AG08395 (cell line): ENCODE measurements at regions not wholly inside any gene's neighbourhood (a gene's known extent, or its start where the extent isn't known, plus 50 kb on each side); places are given as distances from the start of the nearest gene placed in this dataset.
"Not testable (repeated sequence)": the region's sequence is repeated elsewhere in the genome, so short reads cannot be mapped to it uniquely, and the experiment has no call there.

Source experiments
- DNase-seq: peaks from one replicate; pipeline ENCODE4 v3.0.0; 2012; ENCODE audit warnings: mixed read lengths, low spot score

DNA sequence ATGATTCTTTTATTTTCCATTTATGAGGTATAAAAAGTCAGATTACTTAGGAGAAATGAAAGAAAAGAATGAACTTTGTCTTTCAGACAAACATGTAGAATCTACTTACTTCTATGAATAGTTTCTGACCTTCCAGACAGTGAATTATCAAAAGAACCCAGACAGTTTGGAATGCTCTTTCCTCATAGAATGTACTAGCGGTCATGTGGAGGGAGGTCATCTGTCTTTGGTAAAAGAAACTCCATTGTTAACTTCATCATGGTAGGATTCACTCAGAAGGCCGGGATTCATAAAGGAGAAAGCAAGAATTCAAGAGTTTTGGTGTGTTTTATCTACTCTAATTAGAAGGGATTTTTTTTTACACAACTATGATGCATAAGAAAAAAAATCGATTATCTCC, 144.8 kb upstream of the ZNF804B start:
- DNase-seq: no peak

DNA sequence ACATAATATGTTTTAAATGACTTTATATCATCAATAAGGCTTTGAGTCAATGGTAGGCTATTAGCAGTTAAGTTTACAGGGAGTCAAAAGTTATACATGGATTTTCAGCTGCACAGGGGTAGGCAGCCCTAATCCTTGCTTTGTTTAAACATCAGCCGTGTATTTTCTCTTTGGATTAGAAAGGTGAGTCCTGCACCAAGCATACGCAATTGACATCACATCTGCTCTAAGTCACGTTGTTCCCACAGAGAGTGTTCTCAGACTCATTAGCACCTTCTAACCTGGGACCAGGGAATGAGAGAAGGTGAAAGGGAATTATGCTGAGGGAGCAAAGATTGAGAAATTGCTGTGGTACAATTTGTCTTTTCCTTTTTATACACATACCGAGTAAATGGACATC, 148.6 kb upstream of the ZNF804B start:
- no peak for DNase-seq

DNA sequence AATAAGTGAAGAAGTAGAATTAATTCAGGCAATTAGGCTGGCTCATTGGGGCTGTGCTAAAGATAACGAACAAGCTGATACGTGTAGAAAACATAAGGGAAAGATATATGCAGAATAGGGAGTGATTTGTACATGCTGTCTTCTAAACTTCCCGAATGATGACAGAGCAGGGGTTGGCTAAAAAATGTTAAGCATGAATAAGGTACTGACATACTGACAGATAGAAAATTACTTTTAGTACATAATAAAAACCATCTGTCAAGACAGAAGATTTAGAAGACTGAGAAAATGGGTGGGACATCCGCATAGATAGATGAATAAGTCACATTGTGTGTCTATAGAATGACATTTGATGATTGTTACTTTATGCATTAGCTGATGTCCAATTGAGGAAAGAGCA, 158.8 kb upstream of the ZNF804B start:
- no peak for DNase-seq

DNA sequence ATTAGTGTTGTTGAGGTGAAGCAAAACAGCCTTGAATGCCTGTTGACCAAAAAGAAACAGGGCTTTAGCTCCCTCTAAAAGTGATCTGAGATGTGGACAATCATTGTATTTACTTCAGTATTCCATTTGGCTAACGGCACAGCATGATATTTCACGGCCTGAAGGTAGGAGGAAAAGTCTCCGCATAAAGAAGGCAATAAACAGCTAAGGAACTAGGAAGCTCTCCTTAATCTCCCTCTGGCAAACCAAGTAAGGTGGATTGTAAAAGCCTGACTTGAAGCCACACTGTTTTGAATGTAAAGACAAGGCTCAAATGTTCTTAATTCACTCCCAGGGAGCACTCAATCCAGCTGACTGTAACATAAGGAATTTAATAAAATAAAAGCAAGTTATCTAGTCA, 160.0 kb upstream of the ZNF804B start:
- no peak for DNase-seq

DNA sequence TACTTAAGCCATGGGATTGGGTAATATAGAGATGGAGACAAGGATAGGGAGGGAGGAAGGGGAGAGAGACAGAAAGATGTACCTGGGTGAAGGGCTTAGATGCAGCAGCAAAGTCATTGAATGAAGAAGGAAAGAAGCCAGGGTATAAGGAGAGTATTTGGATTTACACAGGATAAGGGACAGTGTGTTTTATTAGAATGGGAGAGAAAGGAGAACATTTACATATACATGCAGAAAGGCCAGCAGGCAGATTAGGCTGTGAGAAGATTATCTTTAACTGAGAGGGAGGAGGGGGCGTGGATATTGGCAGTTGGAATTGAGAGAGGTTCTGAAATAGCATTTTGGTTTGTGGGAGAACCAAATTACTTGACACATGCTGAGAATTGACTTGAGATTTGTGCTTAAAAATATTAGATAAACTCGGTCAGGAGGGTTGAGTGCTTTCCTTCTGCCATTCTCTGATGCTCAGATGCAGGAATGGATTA, 161.5 kb upstream of the ZNF804B start:
- no peak for DNase-seq

DNA sequence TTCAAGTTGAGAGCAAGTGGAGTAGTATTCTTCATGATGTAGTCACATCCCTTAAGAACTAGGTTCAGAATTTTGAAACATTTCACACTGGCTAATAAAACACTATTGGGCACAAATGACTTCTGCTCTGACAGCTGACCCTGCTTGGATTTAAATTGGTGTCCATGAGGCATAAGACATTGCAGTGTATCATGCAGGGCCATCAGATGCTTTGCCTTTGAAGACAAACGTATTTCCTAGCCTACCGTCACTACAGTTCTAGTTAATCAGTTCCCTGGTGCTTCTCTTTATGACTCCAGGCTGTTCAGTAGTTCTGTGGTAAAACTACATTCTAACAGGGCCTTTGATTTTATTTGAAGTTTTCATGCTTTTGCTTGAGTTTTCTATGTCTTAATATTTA, 168.5 kb upstream of the ZNF804B start:
- no peak for DNase-seq

DNA sequence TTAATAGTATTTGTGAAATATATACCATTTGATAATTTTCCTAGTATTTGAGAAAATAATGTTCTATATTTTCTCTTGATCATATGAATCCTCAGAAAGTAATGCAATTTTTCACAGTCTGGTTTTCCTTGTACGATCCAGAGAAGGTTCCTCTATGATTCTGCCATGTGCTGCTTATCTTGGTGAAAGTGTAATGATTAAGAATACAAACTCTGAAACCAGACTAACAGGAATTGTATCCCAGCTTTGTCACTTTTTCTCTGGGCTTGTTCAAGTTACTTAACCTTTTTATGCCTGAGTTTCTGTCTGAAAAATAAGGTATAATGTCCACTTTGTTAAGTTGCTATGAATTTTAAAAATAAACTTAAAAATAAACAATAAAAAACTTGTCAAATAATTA, 169.6 kb upstream of the ZNF804B start:
- no peak for DNase-seq

DNA sequence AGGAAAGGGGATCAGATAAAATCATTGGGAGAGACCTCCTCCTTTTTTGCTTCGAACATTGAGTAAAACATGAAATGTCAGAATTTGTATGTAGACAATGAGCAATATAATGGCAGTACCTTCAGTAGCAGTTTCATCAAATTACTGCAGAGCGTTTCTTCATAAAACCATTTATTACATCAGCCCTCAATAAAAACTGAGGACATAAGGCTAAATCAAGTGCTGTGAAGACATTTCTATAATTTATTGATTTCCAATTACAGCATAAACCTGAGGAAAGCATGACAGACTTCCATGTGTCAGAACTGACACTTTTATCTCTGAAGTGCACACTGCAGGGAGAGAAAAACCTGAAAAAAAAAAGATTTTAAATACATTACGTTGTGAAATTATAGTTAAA, 172.6 kb upstream of the ZNF804B start:
- DNase-seq: no peak

DNA sequence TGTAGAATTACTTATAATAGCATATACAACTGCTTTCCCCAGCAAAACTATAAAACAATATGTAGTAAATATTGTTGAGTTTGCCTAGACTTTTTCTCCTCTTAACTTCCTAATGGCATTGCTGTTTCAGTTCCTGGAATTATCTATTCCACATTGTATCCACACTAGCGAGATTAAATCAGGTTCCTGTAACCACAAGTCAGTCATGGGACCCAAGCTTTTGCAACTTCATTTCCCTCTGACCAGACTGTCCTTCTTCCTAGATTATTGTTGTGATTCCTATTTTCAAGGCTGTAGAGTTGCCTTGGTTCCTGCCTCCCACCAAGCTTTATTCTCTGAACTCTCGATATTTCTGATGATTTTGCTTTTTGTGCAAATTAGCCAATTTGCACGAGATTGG, 173.3 kb upstream of the ZNF804B start:
- no peak for DNase-seq

DNA sequence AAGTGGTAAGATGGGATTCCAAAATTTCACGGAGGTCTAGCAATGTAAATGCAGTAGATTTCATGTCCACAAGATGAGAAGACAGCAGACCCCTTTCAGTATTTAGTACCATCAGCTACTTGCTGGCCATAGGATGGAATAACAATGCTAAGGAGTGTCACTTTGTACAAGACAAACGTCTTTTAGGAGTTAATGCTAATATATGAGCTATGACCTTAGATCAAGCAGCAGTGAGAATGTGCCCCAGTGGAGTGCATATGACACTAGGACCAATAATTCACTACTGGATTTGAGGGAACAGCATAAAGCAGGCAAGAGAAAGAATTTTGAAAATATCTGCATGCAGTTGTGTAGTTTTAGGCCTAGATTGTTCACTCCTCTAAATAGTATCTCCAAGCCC, 182.8 kb upstream of the ZNF804B start:
- DNase-seq: no peak

DNA sequence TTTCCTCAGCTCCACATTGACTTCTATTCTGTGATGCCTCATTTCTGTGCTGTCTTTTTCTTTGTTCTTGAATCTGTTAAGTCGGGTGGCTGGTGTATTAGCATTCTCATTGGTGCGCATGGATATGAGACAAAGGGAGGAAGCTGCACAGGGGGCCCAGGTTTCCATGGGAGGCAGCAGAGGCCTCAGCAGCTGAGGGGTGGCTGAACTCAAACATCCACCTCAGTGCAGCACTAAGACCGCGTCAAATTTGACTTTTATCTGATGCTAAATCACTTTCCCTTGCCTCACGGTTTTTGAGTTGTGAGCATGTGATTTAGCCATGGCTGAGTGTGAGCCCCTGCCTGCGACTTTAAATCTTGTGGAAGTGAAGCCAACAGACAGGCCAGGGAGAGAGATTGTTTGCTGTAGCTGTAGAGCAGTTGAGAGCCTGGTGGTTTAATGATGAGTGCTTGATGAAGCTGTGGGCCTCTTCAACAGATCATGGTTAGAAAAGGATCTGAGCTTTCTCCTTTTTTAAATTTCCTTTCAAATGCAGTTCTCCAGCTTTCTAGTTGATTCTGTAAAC, 193.3 kb upstream of the ZNF804B start:
- no peak for DNase-seq

DNA sequence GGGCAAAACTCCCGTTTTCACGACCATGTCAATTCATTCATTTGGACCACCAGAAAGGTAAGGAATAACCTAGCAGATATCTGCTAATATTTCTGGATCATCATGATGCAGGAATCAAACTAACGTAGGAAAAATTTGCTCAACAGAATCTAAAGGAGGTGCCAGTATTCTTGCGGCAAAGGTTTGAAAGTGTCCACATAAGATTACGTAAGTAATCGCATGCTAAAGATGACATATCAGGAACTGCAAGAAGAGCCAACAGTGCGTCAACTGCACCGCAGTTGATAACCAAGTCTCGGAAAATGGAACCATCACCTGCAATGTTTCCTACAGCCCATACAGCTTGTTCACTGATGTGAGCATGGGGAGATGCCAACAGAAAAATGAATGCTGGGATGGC, 194.1 kb upstream of the ZNF804B start:
- no peak for DNase-seq

DNA sequence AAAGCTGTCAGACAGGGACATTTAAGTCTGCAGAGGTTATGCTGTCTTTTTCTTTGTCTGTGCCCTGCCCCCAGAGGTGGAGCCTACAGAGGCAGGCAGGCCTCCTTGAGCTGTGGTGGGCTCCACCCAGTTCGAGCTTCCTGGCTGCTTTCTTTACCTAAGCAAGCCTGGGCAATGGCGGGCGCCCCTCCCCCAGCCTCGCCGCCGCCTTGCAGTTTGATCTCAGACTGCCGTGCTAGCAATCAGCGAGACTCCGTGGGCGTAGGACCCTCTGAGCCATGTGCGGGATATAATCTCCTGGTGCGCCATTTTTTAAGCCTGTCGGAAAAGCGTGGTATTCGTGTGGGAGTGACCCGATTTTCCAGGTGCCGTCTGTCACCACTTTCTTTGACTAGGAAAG, 203.1 kb upstream of the ZNF804B start:
- DNase-seq: not testable (repeated sequence)

DNA sequence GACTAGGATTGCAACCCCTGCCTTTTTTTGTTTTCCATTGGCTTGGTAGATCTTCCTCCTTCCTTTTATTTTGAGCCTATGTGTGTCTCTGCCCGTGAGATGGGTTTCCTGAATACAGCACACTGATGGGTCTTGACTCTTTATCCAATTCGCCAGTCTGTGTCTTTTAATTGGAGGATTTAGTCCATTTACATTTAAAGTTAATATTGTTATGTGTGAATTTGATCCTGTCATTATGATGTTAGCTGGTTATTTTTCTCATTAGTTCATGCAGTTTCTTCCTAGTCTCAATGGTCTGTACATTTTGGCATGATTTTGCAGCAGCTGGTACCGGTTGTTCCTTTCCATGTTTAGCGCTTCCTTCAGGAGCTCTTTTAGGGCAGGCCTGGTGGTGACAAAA, 204.7 kb upstream of the ZNF804B start:
- DNase-seq: not testable (repeated sequence)

DNA sequence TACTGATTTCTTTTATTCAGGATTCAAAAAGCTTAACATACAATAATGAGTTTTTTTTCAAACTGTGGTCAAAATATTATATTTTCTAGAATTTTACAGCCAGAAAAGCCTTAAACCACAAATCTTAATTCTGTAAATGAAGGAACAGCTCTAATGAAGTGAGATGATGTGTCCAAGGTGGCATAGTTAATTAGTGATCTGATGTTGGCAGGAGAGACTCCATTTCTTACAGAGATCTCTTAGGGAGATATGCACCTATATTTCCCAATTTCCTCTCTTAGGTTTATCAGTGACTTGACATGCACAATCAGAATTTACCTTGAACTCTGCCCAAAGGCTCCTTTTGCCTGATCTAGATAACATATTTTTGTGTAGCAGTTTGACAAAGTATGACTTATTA, 211.1 kb upstream of the ZNF804B start:
- no peak for DNase-seq

DNA sequence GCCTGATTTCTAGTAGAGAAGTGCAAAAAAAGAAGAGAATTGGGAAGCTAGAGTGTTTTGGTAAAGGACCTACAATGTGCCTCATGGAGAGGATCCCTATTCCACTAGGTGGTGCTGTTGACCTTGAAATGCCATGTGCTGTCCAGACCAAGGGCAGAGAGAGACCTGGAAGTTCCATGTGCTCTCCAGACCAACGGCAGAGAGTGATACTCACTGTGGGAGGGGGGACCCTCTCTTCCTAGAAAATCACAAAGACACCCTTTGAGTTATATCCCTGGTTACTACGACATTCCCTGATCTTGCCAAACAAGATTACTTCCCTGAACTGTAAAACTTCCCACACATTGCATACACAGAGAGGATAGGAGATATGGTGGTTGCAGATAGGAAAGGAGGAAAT, 212.7 kb upstream of the ZNF804B start:
- peak; percentile 3 for DNase-seq

DNA sequence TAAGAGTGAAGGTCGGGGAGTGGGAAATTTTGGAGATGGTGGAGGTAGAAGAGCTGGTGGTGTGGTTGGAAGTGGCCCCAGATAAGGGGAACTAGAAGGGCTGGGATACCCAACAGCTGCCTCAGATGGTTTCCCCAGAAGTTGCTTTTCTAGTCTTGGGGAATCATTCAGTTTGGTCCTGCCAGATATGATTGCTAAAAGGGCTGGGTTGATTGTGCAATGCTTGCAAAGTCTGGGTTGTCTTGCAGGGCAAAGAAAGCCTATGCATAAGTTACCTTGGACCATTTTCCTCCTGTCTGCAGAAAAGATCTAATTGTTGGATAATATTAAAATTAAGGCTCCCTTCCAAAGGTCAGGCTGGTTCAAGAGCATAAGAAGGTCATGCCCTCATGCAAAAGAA, 213.8 kb upstream of the ZNF804B start:
- no peak for DNase-seq

DNA sequence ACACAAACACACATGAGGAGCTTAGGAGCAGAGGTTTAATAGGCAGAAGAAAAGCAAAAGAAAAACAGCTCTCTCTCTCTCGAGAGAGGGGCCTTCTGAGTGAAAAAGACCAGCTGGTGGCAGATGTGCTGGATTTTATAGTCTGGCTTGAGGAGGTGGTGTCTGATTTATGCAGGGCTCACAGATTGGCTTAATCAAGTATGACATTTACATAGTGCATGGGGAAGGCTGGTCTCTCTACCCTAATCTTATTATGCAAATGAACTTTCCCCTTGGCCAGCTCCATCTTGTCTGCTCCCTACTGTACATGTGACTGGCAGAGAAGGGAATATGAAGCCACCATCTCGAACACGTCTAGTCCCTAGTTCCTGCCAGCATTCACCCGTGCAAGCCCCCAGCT, 219.5 kb upstream of the ZNF804B start:
- DNase-seq: no peak

DNA sequence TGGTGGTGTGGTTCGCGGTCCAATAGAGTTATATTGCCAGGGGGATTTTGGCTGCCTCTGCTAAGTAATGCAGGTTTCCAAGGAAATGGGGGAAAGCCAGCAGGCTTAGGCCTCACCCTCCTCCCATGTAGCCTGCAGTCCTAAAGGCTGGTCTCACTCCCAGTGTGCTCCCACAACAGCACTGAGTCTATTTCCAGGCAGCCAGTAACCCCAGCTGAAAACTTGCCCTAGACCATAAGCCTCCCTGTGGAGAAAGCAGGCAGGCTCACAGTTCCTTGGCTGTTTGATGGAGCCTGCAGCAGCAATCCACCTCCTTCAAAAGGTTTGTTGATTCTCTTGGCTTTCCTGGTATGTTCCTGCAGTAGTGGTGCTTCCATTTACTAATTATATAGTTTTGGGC, 220.0 kb upstream of the ZNF804B start:
- DNase-seq: no peak

DNA sequence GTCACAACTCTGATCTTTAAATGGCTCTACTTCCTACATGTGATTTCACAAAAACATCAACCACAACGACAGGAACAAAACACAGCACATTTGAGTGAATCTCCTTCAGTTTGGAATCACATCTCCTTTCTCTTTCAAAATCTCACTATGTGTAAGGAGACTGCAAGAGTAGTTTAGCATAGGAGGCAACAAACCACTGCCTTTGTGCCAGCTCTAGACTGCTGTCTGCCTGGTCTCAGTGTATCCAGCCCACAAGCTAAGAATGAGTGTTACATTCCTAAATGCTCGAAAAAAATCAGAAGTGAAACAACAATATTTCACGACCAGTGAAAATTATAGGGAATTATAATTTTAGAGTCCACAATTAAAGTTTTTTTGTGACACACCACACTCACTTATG, 217.0 kb upstream of the STEAP4 start:
- no peak for DNase-seq

DNA sequence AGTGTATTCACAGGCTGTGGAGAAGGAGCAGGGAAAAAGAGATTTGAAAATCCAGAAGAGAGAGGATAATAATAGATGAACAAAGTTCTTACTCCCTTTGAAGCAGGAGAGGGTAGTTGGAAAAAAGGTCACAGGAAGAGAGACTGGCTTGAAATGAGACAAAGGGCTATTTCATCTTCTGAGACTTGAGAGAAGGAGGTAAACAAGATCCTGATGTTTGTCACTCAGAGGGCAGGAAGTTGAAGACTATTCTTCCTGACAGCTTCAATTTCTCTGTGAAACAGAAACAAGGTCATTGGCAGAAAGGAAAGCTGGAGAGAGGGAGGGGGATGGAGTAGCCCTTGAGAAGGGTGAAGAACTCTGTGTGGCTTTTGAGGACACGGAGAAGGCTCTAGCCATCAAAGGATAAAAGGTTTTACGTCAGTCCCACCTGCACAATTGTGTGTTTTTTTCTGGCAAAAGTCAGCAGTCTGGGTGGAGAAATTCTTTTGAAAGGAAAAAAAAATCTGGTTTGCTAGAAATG, 216.1 kb upstream of the STEAP4 start:
- DNase-seq: no peak

DNA sequence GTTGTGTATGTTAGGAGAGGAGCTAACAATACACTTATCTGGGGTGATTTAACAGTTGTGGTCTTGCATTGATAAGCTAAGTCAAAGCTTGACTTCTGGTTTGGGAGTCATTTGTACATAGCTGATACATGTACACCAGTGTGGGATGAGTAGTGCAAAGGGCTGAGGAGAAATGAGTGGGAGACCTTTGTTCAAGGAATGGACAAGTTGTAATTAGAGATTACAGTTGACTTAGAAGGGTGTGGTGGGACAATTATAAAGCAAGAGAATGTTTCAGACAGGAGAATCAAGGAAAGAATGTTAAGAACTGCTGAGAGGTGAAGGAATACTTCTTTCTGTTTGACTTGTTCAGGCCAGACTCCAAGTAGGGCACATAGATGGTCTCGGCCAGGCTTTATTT, 209.7 kb upstream of the STEAP4 start:
- no peak for DNase-seq

DNA sequence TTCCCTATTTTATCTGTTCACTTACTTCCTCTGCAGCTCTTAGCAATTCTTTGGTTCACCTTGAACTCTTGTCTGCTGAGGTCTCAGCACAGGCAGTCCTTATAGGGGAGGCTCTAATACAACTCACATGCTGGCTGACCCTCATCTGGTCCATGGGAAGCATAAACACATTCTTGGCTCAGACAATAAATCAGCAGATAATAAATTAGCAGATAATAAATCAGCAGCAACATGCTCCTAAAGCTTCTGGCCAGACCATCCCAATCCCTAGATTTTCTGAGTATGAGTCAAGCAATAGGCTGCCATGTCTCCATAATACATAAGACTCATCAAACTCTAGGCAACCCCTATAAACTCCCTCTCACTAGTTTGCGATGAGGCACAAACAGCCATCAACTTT, 208.6 kb upstream of the STEAP4 start:
- no peak for DNase-seq

DNA sequence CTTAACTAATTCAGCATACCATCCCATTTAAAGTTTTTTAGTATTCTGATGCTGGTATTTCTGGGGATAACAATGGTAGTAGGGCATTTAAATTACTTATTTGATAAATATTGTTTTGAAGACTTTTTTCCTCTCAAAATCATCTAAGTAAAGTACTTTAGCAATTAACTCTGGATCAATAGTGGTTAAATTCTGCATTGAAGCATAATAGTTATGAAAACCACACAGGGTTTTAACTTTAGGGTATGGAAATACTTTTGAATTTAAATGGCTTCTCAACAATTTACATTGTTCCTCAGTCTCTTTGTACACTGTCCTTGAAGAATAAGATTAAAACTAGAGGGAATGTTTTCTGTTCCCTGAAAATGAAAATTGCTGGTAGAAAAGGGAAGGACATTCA, 202.6 kb upstream of the STEAP4 start:
- no peak for DNase-seq

DNA sequence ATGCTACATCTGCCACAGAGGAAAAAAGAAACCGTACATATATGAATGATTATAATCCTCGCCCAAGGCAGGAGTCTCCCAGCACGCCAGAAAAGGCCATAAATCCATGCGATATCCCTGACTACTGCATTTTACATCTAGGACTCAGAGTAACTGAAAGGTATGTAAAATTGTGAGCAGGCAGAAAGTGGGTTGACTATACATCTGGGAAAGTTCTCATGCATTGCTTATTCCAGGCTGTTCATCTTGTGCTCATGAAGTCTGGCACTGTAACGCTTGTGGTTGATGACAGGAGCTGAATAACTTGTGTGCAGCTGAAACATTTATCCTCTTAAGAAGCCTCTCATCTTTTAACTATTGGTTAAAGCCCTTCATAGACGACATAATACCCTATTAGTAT, 193.4 kb upstream of the STEAP4 start:
- no peak for DNase-seq
